ENCODE measurements at regions not wholly inside any gene's neighbourhood (a gene's known extent, or its start where the extent isn't known, plus 50 kb on each side); places are given as distances from the start of the nearest gene placed in this dataset.

- Histone ChIP-seq H3K36me3 (replicated peaks in 1 of 2; ENCODE audit: control insufficient read depth in 1 of 2, insufficient read depth in 2 of 2, low read length in 1 of 2) (no peaks in the 10 kb centered on the region), H3K9ac (no peak overlapping the region), H3K4me3 (ENCODE audit: low read depth in 2 of 2, low read length in 1 of 2) (no peak overlapping the region), H3K79me2 (ENCODE audit: insufficient read depth) (no peaks in the 10 kb centered on the region), H4K20me1 (ENCODE audit: insufficient read depth) (no peaks in the 10 kb centered on the region), H3K27ac (ENCODE audit: low read depth in 2 of 2, low read length in 1 of 2) (no peak overlapping the region), H3K27me3 (ENCODE audit: insufficient read depth) (no peaks in the 10 kb centered on the region), H3K4me1 (ENCODE audit: control insufficient read depth in 1 of 2, insufficient read depth in 2 of 2, low read depth in 1 of 2, low read length in 1 of 2) (no peaks in the 10 kb centered on the region; a peak in 1 of 4 replicates), H3K9me2 (no peaks in the 10 kb centered on the region), H3K4me2 (no peak overlapping the region), H2AFZ (ENCODE audit: low read depth) (no peak overlapping the region), H3K9me3 (no peaks in the 10 kb centered on the region), H3F3A (replicated peaks; ENCODE audit: insufficient read depth) (no peaks in the 10 kb centered on the region)
- DNase-seq = peak; percentile 10
- POLR2A ChIA-PET = no interaction called here
- TF ChIP-seq GATA2 (CRISPR knock-in tag; IDR thresholded peaks at IDR 0.05) (peak; percentile 55; the same call in 1 of the 2 replicates), GABPA (IDR thresholded peaks at IDR 0.05; ENCODE audit: low read depth) (no peak), EP300 (IDR thresholded peaks at IDR 0.05; ENCODE audit: borderline replicate concordance in 1 of 2, low read depth in 1 of 2, low read length in 1 of 2) (peak in 1 of 2 experiments; percentile 53; a peak in 1 of 4 replicates)
- CTCF ChIA-PET = interaction anchor here (1.2 kb wide), 1 partner anchor 13 kb away, joined by 3 read pairs; no protein-coding TSS in a partner anchor
- 75% methylated on average over 3 of the region's 3 CpGs for WGBS (ENCODE audit: low lambda C conversion rate)
These were observed 249.0 kb downstream of the NFKBIZ start for GRCh38 chr3:102098130-102098885.

GRCh38 chr3:102099913-102100312 lies 250.6 kb downstream of the NFKBIZ start:
- H3K79me2 ChIP-seq (ENCODE audit: insufficient read depth) = no peaks in the 10 kb centered on the region
- ChIA-PET CTCF (no interaction called here), POLR2A (no interaction called here)
- no peak overlapping the region for H3K4me3 ChIP-seq (ENCODE audit: low read depth in 2 of 2, low read length in 1 of 2)
- no peaks in the 10 kb centered on the region for H3K9me3 ChIP-seq
- no peak overlapping the region for H2AFZ ChIP-seq (ENCODE audit: low read depth)
- H3K9me2 ChIP-seq = no peaks in the 10 kb centered on the region
- no peaks in the 10 kb centered on the region; a peak in 1 of 4 replicates for H3K4me1 ChIP-seq (ENCODE audit: control insufficient read depth in 1 of 2, insufficient read depth in 2 of 2, low read depth in 1 of 2, low read length in 1 of 2)
- H3F3A ChIP-seq (replicated peaks; ENCODE audit: insufficient read depth) = no peaks in the 10 kb centered on the region
- H3K4me2 ChIP-seq = no peak overlapping the region
- no peaks in the 10 kb centered on the region for H4K20me1 ChIP-seq (ENCODE audit: insufficient read depth)
- WGBS (ENCODE audit: low lambda C conversion rate) = 96% methylated on average over 1 of the region's 1 CpG
- H3K27me3 ChIP-seq (ENCODE audit: insufficient read depth) = no peaks in the 10 kb centered on the region
- H3K36me3 ChIP-seq (replicated peaks in 1 of 2; ENCODE audit: control insufficient read depth in 1 of 2, insufficient read depth in 2 of 2, low read length in 1 of 2) = no peaks in the 10 kb centered on the region
- H3K9ac ChIP-seq = no peak overlapping the region
- no peak overlapping the region for H3K27ac ChIP-seq (ENCODE audit: low read depth in 2 of 2, low read length in 1 of 2)
- no peak for TF ChIP-seq ELF1 (IDR thresholded peaks at IDR 0.05)
- no peak for TF ChIP-seq YY1 (IDR thresholded peaks at IDR 0.05; ENCODE audit: low read depth)
- TF ChIP-seq TEAD4 (IDR thresholded peaks at IDR 0.05; ENCODE audit: borderline replicate concordance, insufficient read depth) = no peak
- no peak for TF ChIP-seq MAX (IDR thresholded peaks at IDR 0.05; ENCODE audit: low read depth)
- no peak for TF ChIP-seq MEF2A (IDR thresholded peaks at IDR 0.05; ENCODE audit: borderline replicate concordance, low read depth)
- TF ChIP-seq NRF1 (IDR thresholded peaks at IDR 0.05; ENCODE audit: low read depth, low read length) = no peak
- TF ChIP-seq FOXM1 (IDR thresholded peaks at IDR 0.05; ENCODE audit: low read depth) = no peak
- TF ChIP-seq POLR2AphosphoS5 (IDR thresholded peaks at IDR 0.05; ENCODE audit: low read depth, low read length) = no peak
- TF ChIP-seq USF1 (IDR thresholded peaks at IDR 0.05; ENCODE audit: borderline replicate concordance, low read depth) = no peak
- TF ChIP-seq RXRA (IDR thresholded peaks at IDR 0.05; ENCODE audit: borderline replicate concordance, low read depth) = no peak
- no peak for TF ChIP-seq RFX5 (IDR thresholded peaks at IDR 0.05; ENCODE audit: low read length)
- TF ChIP-seq USF2 (IDR thresholded peaks at IDR 0.05; ENCODE audit: borderline replicate concordance, low read depth, low read length) = no peak
- TF ChIP-seq FOSL2 (IDR thresholded peaks at IDR 0.05; ENCODE audit: borderline replicate concordance, low read depth) = no peak
- no peak for DNase-seq
